OCI-LY1 (cell line): ENCODE measurements at regions not wholly inside any gene's neighbourhood (a gene's known extent, or its start where the extent isn't known, plus 50 kb on each side); places are given as distances from the start of the nearest gene placed in this dataset.

Experiments used
- H2AFZ ChIP-seq: fragments of 200-600 bp; sonication (generic), shearing (Covaris generic); 2 replicates; pipeline ENCODE4 v1.6.0; 2014; ENCODE audit warnings: antibody characterized with exemption, mild to moderate bottlenecking, low read length
- H3F3A ChIP-seq: fragments of 200-600 bp; sonication (generic), shearing (Covaris generic); 2 replicates; pipeline ENCODE4 v1.6.0; 2014; ENCODE audit warnings: mild to moderate bottlenecking, antibody characterized with exemption, low read length, moderate library complexity; ENCODE audit not compliant: insufficient read depth
- H3K27ac ChIP-seq: fragments of 200-600 bp; sonication (generic); 2 replicates; pipeline ENCODE4 v1.5.1; 2014; ENCODE audit warnings: low read length, mixed run types, mild to moderate bottlenecking, low read depth; ENCODE audit not compliant: poor library complexity, severe bottlenecking
- H3K27me3 ChIP-seq: fragments of 200-600 bp; sonication (generic); 2 replicates; pipeline ENCODE4 v1.6.0; 2014; ENCODE audit warnings: antibody characterized with exemption, mild to moderate bottlenecking, low read length, moderate library complexity; ENCODE audit not compliant: insufficient read depth
- H3K36me3 ChIP-seq: fragments of 200-600 bp; sonication (generic); 2 replicates; pipeline ENCODE4 v1.6.1; 2014; ENCODE audit warnings: mild to moderate bottlenecking, antibody characterized with exemption, low read length, moderate library complexity, mixed read lengths; ENCODE audit not compliant: insufficient read depth
- H3K4me1 ChIP-seq: fragments of 200-600 bp; sonication (generic); 2 replicates; pipeline ENCODE4 v1.5.1; 2014; ENCODE audit warnings: mild to moderate bottlenecking, low read length, moderate library complexity; ENCODE audit not compliant: insufficient read depth, severe bottlenecking
- H3K4me2 ChIP-seq: fragments of 200-600 bp; sonication (generic), shearing (Covaris generic); 2 replicates; pipeline ENCODE4 v1.6.1; 2014; ENCODE audit warnings: low read length
- H3K4me3 ChIP-seq: fragments of 200-600 bp; sonication (generic); 2 replicates; pipeline ENCODE4 v1.5.1; 2014; ENCODE audit warnings: low read length, low read depth, mild to moderate bottlenecking, mixed read lengths; ENCODE audit not compliant: poor library complexity, severe bottlenecking
- H3K79me2 ChIP-seq: fragments of 200-600 bp; shearing (Covaris generic); 2 replicates; pipeline ENCODE4 v1.6.1; 2016; ENCODE audit warnings: mixed run types, low read length, mixed read lengths; ENCODE audit not compliant: insufficient read depth
- H3K9ac ChIP-seq: fragments of 200-600 bp; sonication (generic), shearing (Covaris generic); 2 replicates; pipeline ENCODE4 v1.6.1; 2014; ENCODE audit warnings: mild to moderate bottlenecking, low read length, mixed read lengths
- H3K9me2 ChIP-seq: fragments of 200-600 bp; sonication (generic), shearing (Covaris generic); 2 replicates; pipeline ENCODE4 v1.6.1; 2014; ENCODE audit warnings: low read depth, mild to moderate bottlenecking, low read length, mixed read lengths
- H3K9me3 ChIP-seq: fragments of 200-600 bp; shearing (Covaris generic); 2 replicates; pipeline ENCODE4 v1.6.1; 2014; ENCODE audit warnings: low read length, mixed read lengths
- H4K20me1 ChIP-seq: fragments of 200-600 bp; sonication (generic), shearing (Covaris generic); 2 replicates; pipeline ENCODE4 v1.6.0; 2016; ENCODE audit warnings: mild to moderate bottlenecking, low read length; ENCODE audit not compliant: insufficient read depth
- EZH2 ChIP-seq: fragments of 200-600 bp; sonication (generic), shearing (Covaris generic); IDR thresholded peaks from 2 replicates; pipeline ENCODE4 v1.8.0; 2017; ENCODE audit warnings: borderline replicate concordance, mixed run types, mild to moderate bottlenecking, antibody characterized with exemption, low read length, moderate library complexity, mixed read lengths
- TF ChIP-seq, protein P1 (sequence below): fragments of 200-600 bp; sonication (generic), shearing (Covaris generic); IDR thresholded peaks from 2 replicates; pipeline ENCODE4 v1.5.1; 2017; ENCODE audit warnings: mild to moderate bottlenecking, antibody characterized with exemption, low read length, moderate library complexity, mixed read lengths

DNA sequence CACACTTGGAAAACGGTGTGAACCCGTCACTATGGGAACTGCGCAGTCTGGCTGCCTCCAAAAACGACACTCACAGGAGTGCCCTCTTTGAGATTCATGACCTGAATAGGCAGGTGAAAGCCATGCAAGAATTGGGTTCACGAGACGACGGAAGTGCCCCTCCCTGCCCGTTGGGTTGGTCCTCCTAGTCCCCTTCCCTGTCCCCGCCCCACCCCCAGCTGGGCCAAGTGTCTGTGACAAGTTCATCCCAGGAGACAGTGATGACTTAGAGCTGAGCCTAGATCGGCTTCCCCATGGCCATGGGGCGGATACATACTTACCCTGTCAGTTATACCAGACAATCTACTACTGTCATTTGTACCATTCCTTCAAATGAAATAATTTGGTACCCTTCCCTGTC lies 1137.7 kb upstream of the CHAC2 start:
- Histone ChIP-seq H3K4me2 (no peak overlapping the region), H3K9me2 (no peaks in the 10 kb centered on the region), H3K9me3 (no peaks in the 10 kb centered on the region), H3F3A (no peaks in the 10 kb centered on the region), H3K4me3 (no peak overlapping the region), H3K36me3 (no peaks in the 10 kb centered on the region), H3K27ac (no peak overlapping the region), H4K20me1 (no peaks in the 10 kb centered on the region), H3K9ac (no peak overlapping the region), H3K4me1 (no peaks in the 10 kb centered on the region), H3K27me3 (no peaks in the 10 kb centered on the region), H3K79me2 (no peaks in the 10 kb centered on the region), H2AFZ (no peak overlapping the region)
- TF ChIP-seq EZH2, result no peak
- TF ChIP-seq, protein P1, sequence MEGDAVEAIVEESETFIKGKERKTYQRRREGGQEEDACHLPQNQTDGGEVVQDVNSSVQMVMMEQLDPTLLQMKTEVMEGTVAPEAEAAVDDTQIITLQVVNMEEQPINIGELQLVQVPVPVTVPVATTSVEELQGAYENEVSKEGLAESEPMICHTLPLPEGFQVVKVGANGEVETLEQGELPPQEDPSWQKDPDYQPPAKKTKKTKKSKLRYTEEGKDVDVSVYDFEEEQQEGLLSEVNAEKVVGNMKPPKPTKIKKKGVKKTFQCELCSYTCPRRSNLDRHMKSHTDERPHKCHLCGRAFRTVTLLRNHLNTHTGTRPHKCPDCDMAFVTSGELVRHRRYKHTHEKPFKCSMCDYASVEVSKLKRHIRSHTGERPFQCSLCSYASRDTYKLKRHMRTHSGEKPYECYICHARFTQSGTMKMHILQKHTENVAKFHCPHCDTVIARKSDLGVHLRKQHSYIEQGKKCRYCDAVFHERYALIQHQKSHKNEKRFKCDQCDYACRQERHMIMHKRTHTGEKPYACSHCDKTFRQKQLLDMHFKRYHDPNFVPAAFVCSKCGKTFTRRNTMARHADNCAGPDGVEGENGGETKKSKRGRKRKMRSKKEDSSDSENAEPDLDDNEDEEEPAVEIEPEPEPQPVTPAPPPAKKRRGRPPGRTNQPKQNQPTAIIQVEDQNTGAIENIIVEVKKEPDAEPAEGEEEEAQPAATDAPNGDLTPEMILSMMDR, result no peak

DNA sequence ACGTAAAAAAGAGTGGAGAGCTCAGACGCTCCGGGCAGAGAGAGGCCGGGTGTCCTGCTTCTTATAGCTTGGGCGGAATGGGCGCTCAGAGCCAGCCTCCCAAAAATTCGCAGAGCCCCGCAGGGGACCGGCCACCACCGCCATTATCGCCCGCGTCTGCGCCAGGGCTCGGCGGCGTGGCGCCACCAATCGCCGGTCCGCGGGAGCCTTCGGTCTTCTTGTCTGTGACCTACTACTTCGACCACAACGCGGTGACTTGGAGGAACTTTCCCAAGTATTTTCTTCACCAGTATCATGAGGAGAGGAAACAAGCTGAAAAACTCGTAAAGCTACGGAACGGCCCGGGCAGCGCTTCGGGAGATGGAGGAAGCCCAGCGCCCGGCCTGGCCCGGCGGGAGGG lies 1138.1 kb upstream of the CHAC2 start:
- Histone ChIP-seq H3K79me2 (no peaks in the 10 kb centered on the region), H2AFZ (no peak overlapping the region), H3K4me1 (no peaks in the 10 kb centered on the region), H3K9me2 (no peaks in the 10 kb centered on the region), H3F3A (no peaks in the 10 kb centered on the region), H4K20me1 (no peaks in the 10 kb centered on the region), H3K9ac (no peak overlapping the region), H3K27me3 (no peaks in the 10 kb centered on the region), H3K36me3 (no peaks in the 10 kb centered on the region), H3K27ac (no peak overlapping the region), H3K4me2 (no peak overlapping the region), H3K9me3 (no peaks in the 10 kb centered on the region), H3K4me3 (no peak overlapping the region)
- TF ChIP-seq, protein P1, result no peak
- no peak for TF ChIP-seq EZH2

DNA sequence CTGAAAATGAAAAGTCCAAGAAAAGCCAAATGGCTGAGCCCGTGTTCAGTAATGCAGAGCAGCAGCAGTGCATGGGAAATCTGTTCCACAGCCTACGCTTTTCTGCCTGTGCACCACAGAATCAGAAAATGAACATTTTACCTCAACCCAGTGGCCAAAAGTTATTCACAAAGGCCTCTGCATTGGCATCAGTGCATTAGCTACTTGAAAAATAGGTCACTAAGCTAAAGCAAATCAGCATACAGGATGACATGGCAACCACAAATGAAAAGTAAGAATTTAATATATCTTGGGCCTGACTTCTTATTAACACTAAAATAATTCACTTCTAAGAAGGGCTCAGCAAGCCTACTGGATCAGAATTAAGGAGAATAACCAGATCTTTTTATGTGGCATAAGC lies 1145.3 kb upstream of the CHAC2 start:
- Histone ChIP-seq H3K27me3 (no peaks in the 10 kb centered on the region), H3K36me3 (no peaks in the 10 kb centered on the region), H3K9ac (no peak overlapping the region), H3K9me2 (no peaks in the 10 kb centered on the region), H3K9me3 (no peaks in the 10 kb centered on the region), H3K79me2 (no peaks in the 10 kb centered on the region), H2AFZ (no peak overlapping the region), H3K27ac (no peak overlapping the region), H3K4me1 (no peaks in the 10 kb centered on the region), H3K4me2 (no peak overlapping the region), H4K20me1 (no peaks in the 10 kb centered on the region), H3K4me3 (no peak overlapping the region), H3F3A (no peaks in the 10 kb centered on the region)
- TF ChIP-seq, protein P1, result no peak
- TF ChIP-seq EZH2, result no peak
